IMR-90 (cell line): ENCODE measurements at regions not wholly inside any gene's neighbourhood (a gene's known extent, or its start where the extent isn't known, plus 50 kb on each side); places are given as distances from the start of the nearest gene placed in this dataset.

Experiments
- CEBPB ChIP-seq: IDR thresholded peaks from 2 replicates; pipeline ENCODE4 v1.6.1; 2012; ENCODE audit warnings: low read depth, low read length, improper control_type of control experiment
- MAZ ChIP-seq: IDR thresholded peaks from 2 replicates; pipeline ENCODE4 v1.6.1; 2012; ENCODE audit warnings: low read depth, mild to moderate bottlenecking, low read length, improper control_type of control experiment, moderate library complexity, borderline replicate concordance
- MXI1 ChIP-seq: IDR thresholded peaks from 2 replicates; pipeline ENCODE4 v1.6.1; 2012; ENCODE audit warnings: low read depth, mild to moderate bottlenecking, low read length, moderate library complexity, borderline replicate concordance
- POLR2A ChIP-seq: IDR thresholded peaks from 2 replicates; pipeline ENCODE4 v1.6.1; 2012; ENCODE audit warnings: mild to moderate bottlenecking, low read depth, low read length
- RAD21 ChIP-seq: IDR thresholded peaks from 2 replicates; pipeline ENCODE4 v1.6.1; 2012; ENCODE audit warnings: low read length, improper control_type of control experiment
- RCOR1 ChIP-seq: IDR thresholded peaks from 2 replicates; pipeline ENCODE4 v1.6.1; 2012; ENCODE audit warnings: mild to moderate bottlenecking, low read length, improper control_type of control experiment; ENCODE audit not compliant: insufficient replicate concordance
- SMC3 ChIP-seq: fragments of 150-350 bp; IDR thresholded peaks from 2 replicates; pipeline ENCODE4 v1.6.1; 2016; ENCODE audit warnings: low read depth, mild to moderate bottlenecking, antibody characterized with exemption, low read length, moderate library complexity
- TF ChIP-seq, protein P1 (sequence below): conservative IDR thresholded peaks from 2 replicates; pipeline ENCODE4 v1.5.1; 2012; ENCODE audit warnings: mild to moderate bottlenecking, low read depth, low read length, improper control_type of control experiment
- TF ChIP-seq, protein P2 (sequence below): fragments of 150-350 bp; IDR thresholded peaks from 2 replicates; pipeline ENCODE4 v1.6.1; 2017; ENCODE audit warnings: mild to moderate bottlenecking, antibody characterized with exemption, low read length, low read depth

- TF ChIP-seq, protein P1, sequence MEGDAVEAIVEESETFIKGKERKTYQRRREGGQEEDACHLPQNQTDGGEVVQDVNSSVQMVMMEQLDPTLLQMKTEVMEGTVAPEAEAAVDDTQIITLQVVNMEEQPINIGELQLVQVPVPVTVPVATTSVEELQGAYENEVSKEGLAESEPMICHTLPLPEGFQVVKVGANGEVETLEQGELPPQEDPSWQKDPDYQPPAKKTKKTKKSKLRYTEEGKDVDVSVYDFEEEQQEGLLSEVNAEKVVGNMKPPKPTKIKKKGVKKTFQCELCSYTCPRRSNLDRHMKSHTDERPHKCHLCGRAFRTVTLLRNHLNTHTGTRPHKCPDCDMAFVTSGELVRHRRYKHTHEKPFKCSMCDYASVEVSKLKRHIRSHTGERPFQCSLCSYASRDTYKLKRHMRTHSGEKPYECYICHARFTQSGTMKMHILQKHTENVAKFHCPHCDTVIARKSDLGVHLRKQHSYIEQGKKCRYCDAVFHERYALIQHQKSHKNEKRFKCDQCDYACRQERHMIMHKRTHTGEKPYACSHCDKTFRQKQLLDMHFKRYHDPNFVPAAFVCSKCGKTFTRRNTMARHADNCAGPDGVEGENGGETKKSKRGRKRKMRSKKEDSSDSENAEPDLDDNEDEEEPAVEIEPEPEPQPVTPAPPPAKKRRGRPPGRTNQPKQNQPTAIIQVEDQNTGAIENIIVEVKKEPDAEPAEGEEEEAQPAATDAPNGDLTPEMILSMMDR: no peak
- TF ChIP-seq CEBPB: no peak
- TF ChIP-seq, protein P2, sequence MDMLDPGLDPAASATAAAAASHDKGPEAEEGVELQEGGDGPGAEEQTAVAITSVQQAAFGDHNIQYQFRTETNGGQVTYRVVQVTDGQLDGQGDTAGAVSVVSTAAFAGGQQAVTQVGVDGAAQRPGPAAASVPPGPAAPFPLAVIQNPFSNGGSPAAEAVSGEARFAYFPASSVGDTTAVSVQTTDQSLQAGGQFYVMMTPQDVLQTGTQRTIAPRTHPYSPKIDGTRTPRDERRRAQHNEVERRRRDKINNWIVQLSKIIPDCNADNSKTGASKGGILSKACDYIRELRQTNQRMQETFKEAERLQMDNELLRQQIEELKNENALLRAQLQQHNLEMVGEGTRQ: no peak
- no peak for TF ChIP-seq POLR2A
- TF ChIP-seq RCOR1: no peak
- TF ChIP-seq RAD21: no peak
- TF ChIP-seq MXI1: no peak
- TF ChIP-seq SMC3: no peak
- TF ChIP-seq MAZ: no peak
Measured at GRCh38 chr13:78465250-78465649, 138.1 kb downstream of the POU4F1 start.
